GDM1 (cell line): ENCODE measurements at regions not wholly inside any gene's neighbourhood (a gene's known extent, or its start where the extent isn't known, plus 50 kb on each side); places are given as distances from the start of the nearest gene placed in this dataset.
"Not testable (repeated sequence)": the region's sequence is repeated elsewhere in the genome, so short reads cannot be mapped to it uniquely, and the experiment has no call there.

ENCODE experiments used
- DNase-seq: peaks from one replicate; lab custom pipeline; 2025; lab: John Stamatoyannopoulos, UW

GRCh38 chr21:14613486-14614224, 67.5 kb upstream of the SAMSN1 start:
- DNase-seq: no peak

- DNase-seq: not testable (repeated sequence)
These were observed 64.0 kb upstream of the SAMSN1 start for GRCh38 chr21:14610119-14610518.

GRCh38 chr21:14609274-14609673, 63.2 kb upstream of the SAMSN1 start:
- DNase-seq: no peak

- DNase-seq: no peak
These were observed 61.1 kb upstream of the SAMSN1 start for GRCh38 chr21:14607262-14607661.

GRCh38 chr21:14603202-14603601, 57.1 kb upstream of the SAMSN1 start:
- DNase-seq: no peak

GRCh38 chr21:14602382-14602958, 56.4 kb upstream of the SAMSN1 start:
- no peak for DNase-seq

- no peak for DNase-seq
These were observed 54.6 kb upstream of the SAMSN1 start for GRCh38 chr21:14600569-14601297.

GRCh38 chr21:14598065-14598464, 52.0 kb upstream of the SAMSN1 start:
- no peak for DNase-seq
